Liver (tissue), 2 donors: ENCODE measurements at regions not wholly inside any gene's neighbourhood (a gene's known extent, or its start where the extent isn't known, plus 50 kb on each side); places are given as distances from the start of the nearest gene placed in this dataset.

ENCODE experiments used
- HNF4G ChIP-seq: IDR thresholded peaks from 2 replicates; pipeline ENCODE4 v1.6.1; 2016; ENCODE audit warnings: antibody characterized with exemption
- YY1 ChIP-seq: IDR thresholded peaks from 2 replicates; pipeline ENCODE4 v1.6.1; 2016; ENCODE audit warnings: antibody characterized with exemption, mild to moderate bottlenecking
- donor health status: healthy.

GRCh38 chr16:75789237-75789636 lies 62.9 kb upstream of the CPHXL start:
- TF ChIP-seq HNF4G (no peak), YY1 (no peak)
